GM18519 (cell line): ENCODE measurements at regions not wholly inside any gene's neighbourhood (a gene's known extent, or its start where the extent isn't known, plus 50 kb on each side); places are given as distances from the start of the nearest gene placed in this dataset.

Experiments used
- ATAC-seq: cut with Tn5 transposase; IDR thresholded peaks from one replicate; pipeline ENCODE4 v1.9.1; 2021; ENCODE audit warnings: mild to moderate bottlenecking, moderate library complexity; ENCODE audit not compliant: unreplicated experiment, low FRiP score

GRCh38 chr1:191907121-191907520 lies 251.1 kb upstream of the RGS18 start:
- no peak for ATAC-seq

DNA sequence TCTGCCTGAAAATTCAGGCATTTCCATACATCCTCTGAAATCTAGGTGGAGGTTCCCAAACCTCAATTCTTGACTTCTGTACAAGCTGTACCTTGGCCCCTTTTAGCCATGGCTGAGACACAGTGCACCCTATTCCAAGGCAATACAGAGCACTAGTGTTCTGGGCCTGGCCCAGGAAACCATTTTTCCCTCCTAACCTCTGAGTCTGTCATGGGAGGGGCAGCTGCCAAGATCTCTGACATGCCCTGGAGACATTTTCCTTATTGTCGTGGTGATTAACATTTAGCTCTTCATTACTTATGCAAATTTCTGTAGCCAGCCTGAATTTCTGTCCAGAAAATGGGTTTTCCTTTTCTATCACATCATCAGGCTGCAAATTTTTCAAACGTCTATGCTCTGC lies 248.0 kb upstream of the RGS18 start:
- ATAC-seq: no peak

- ATAC-seq: no peak
These were observed 245.7 kb upstream of the RGS18 start for GRCh38 chr1:191912517-191912916.

DNA sequence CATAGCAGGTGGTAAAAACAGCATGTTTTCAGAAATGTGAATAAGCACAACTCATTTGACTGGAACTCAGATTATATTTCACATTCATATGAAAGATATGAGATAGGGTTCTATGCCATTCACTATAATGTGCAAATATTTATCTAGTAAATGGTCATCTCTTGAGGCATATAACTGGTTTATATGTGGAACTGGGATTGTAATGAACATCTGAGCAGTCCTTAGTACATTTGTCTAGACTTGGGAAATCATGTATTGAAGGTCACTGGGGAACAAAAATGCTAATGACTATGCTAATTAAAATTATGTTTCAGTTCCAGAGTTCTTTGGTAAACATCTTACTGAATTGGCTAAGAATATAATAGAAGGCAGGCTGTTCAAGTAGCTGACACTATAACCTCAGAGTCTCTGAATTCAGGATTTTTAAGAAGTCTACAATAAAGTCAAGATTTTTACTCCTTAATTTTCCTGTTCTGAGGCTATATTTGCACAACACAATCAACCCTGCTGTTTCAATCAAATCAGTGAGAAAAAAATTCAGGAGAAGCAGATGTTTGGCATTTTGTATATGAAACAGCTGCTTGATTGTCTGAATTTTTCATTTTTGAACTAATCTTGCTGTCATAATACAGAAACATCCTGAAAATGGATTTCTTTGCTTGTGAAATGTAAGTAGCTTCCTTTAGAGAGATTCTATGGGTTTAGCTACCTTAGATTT lies 244.8 kb upstream of the RGS18 start:
- no peak for ATAC-seq

DNA sequence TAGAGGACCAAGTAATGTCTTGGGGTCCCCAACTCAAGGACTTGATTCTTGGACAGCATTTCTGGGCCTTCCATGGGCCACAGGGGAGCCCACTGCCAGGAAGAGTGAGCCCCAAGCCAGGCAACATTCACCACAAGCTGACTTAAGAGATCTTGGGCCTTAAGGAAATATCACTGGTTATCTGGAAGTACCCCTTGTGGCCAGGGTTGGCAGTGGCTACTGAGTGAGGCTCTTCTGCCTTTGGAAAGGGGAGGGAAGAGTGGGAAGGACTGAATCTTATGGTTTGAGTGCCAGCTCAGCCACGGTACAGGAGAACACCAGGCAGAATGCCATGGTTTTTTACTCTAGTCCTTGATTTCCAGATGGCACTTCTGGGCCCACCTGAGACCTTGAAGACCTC lies 228.9 kb upstream of the RGS18 start:
- no peak for ATAC-seq

GRCh38 chr1:191943684-191944083 lies 214.6 kb upstream of the RGS18 start:
- ATAC-seq: no peak

DNA sequence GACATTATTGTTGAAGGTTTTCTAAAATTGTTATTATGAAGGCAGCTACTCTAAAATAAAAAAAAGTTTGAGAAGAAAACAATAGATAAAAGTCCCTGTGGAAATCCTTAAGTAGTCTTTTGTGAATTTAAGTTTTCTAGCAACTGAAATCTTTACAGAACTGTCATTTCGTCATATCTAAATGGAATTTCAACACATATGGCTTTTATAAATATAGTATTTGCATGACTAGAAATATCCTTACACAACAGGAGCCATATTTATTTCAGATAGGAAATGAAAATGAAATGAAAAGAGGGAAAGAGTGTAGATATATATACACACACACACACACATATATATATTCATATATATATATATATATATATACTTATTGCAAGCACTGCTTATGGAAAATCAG lies 204.7 kb upstream of the RGS18 start:
- no peak for ATAC-seq

GRCh38 chr1:191959856-191960255 lies 198.4 kb upstream of the RGS18 start:
- ATAC-seq: no peak

- no peak for ATAC-seq
These were observed 195.0 kb upstream of the RGS18 start for GRCh38 chr1:191963286-191963685.

- no peak for ATAC-seq
These were observed 194.3 kb upstream of the RGS18 start for GRCh38 chr1:191963781-191964455.

GRCh38 chr1:191969290-191969689 lies 189.0 kb upstream of the RGS18 start:
- ATAC-seq: no peak

GRCh38 chr1:191970116-191970515 lies 188.1 kb upstream of the RGS18 start:
- ATAC-seq: no peak

DNA sequence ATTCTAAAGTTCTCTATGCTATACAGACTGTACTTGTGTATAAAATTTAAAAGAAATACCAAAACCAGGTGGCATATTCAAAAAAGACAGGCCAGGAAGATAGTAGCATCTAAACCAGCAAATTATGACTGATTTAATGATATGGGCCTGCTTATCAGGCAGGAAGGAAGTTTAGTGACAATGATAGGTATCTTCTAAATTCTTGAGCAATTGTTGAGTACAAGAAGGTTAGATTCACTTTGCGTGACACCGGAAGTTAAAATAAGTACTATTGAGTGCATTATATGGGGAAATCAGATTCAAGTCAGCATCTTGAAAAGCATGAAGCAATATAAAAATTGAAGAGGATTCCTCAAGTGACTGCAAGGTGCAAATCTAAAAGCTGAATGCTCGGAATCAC lies 186.8 kb upstream of the RGS18 start:
- ATAC-seq: no peak

GRCh38 chr1:191974004-191974403 lies 184.3 kb upstream of the RGS18 start:
- ATAC-seq: no peak

DNA sequence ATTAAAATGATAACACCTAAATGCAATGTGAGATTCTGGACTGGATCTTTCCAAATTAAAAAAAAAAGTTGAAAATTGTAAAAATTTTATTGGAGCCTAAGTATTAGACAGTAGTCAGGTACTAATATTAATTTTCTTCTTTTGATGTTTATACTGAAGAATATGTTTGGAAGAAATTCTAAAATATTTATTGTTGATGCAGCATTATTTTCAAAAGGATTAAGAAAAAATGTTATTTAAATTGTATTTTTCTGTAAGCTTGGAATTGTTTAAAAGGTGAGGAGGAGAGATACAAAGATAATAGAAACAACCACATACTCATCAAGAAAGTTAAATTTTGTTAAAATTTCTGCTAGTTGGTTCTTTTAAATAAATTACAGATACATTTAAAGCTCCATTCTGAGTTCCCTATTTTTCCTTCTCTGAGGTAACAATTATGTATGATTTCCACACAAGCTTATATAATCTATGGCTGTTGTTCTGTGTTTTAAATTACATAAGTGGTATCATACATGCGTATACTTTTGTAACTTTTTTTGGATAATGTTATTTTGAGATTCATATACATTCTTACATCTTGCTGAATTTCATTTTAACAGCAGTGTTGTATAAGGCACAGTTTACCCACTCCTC lies 180.3 kb upstream of the RGS18 start:
- ATAC-seq: no peak

- no peak for ATAC-seq
These were observed 173.4 kb upstream of the RGS18 start for GRCh38 chr1:191984856-191985255.

DNA sequence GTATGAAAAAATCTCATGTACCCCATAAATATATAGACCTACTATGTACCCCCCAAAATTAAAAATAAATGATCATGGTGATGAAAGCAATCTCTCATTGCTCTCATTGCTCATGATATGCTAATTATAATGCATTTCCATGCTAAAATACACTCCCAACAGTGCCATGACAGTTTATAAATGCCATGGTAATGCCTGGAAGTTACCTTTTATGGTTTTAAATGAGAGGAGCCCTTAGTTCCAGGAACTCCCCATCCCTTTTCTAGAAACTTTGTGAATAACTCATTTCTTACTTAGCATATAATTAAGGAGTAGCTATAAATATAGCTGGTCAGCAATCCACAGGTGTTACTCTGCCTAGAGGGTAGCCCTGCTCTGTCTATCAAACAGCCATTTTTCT lies 166.1 kb upstream of the RGS18 start:
- ATAC-seq: no peak

DNA sequence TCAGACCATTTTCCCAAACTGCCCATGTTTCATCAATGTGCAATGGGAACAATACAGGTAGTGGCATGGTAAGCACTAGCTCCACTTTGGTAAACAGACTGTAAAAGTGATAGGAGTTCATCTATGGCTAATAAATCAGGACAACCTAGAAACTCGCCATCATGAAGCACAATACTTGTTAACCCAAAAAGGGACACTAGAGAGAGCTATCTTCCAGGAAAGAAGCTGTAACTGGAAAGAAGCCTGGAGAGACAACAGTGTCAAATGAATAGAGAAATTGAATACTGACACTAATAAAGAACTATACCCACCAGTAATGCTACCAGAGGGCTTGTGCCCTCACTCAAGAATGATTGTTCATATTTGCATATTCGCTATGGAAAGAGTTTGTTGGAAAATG lies 164.7 kb upstream of the RGS18 start:
- no peak for ATAC-seq

DNA sequence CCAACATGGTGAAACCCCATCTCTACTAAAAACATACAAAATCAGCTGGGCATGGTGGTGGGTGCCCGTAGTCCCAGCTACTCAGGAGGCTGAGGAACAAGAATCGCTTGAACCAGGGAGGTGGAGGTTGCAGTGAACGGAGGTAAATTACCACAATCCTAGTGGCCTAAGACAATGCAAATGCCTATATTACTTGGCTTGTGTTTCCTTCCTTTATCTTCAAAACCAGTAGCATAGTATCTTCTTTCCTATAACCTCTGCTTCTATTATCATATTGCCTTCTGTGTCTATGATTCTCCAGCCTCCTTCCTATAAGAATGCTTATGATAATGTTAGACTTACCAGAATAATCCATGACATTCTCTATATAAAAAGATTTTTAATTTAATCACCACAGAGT lies 156.2 kb upstream of the RGS18 start:
- ATAC-seq: no peak

- no peak for ATAC-seq
These were observed 154.8 kb upstream of the RGS18 start for GRCh38 chr1:192003295-192004077.

GRCh38 chr1:192005976-192006375 lies 152.3 kb upstream of the RGS18 start:
- ATAC-seq: no peak
